ENCODE measurements at regions not wholly inside any gene's neighbourhood (a gene's known extent, or its start where the extent isn't known, plus 50 kb on each side); places are given as distances from the start of the nearest gene placed in this dataset.
"Not testable (repeated sequence)": the region's sequence is repeated elsewhere in the genome, so short reads cannot be mapped to it uniquely, and the experiment has no call there.

GRCh38 chr11:80921310-80921709, 1480.5 kb upstream of the TENM4 start:
- not testable (repeated sequence) for TF ChIP-seq CTCF (IDR thresholded peaks at IDR 0.05 in 4 of 5, conservative IDR thresholded peaks at IDR 0.05 in 1 of 5); POLR2A (IDR thresholded peaks at IDR 0.05)

All from gastrocnemius medialis (tissue), 4 donors.